ENCODE measurements at regions not wholly inside any gene's neighbourhood (a gene's known extent, or its start where the extent isn't known, plus 50 kb on each side); places are given as distances from the start of the nearest gene placed in this dataset.
"Not testable (repeated sequence)": the region's sequence is repeated elsewhere in the genome, so short reads cannot be mapped to it uniquely, and the experiment has no call there.

- DNase-seq, result no peak
These were observed 243.1 kb downstream of the INHBA start for GRCh38 chr7:41459623-41460261.

DNA sequence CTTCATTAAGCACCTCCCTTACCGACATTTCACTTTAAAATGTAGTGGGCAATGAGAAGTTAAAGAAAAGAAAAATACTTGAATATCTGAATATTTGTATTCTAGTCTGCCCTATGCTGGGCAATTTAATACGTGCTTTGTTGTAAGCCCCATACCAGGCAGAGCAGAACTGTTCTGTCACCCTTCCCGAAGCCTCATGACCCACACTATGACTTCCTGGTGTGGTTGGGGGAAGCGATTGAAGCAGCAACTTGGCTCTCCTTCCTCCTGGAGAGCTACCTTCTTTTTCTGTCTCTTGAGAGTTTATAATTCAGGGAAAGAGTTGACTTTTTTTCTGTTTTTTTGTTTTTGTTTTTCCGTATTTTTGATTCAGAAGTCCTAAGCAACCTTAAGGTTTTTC, 243.7 kb downstream of the INHBA start:
- no peak for DNase-seq

DNA sequence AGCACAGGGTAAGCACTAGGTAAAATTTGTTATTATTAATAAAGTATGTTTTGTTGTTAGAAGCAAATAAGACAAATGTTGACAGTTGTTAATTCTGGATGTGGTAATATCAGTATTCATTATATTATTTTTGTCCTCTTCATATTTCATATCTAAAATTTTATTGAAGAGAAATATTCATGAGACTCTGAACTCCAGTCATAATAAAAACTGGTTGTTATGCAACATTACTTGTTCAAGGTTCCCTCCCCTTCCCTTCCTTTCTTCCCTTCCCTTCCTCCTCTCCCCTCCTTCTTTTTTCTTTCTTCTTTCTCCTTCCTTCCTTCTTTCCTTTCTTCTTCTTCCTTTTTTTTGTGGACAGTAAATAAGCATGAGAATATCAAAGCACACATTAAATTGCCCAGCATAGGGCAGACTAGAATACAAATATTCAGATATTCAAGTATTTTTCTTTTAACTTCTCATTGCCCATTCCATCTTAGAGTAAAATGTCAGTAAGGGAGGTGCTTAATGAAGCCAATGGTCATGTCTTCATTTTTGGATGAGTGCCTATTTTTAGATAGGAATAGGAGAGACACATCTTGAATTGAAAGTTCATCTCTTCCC, 245.0 kb downstream of the INHBA start:
- no peak for DNase-seq

DNA sequence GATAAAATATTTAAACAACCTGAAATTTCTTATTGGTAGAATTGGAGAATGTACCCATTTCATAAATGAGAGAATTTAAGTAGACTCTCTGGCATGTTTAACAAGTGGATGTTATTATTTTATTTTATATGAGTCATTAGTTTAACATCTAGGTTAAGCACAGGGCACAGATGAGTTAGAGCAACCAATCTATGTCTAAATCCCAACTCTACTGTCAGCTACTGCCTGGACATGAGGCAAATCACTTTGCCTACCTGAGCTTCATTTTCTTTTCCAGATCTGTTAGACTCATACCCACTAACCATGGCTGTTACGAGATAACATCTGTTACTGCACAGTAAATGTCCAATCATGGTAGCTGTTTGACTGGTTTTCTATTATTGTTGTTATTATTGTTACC, 251.1 kb downstream of the INHBA start:
- DNase-seq, result no peak

GRCh38 chr7:41449694-41450093, 253.2 kb downstream of the INHBA start:
- no peak for DNase-seq

DNA sequence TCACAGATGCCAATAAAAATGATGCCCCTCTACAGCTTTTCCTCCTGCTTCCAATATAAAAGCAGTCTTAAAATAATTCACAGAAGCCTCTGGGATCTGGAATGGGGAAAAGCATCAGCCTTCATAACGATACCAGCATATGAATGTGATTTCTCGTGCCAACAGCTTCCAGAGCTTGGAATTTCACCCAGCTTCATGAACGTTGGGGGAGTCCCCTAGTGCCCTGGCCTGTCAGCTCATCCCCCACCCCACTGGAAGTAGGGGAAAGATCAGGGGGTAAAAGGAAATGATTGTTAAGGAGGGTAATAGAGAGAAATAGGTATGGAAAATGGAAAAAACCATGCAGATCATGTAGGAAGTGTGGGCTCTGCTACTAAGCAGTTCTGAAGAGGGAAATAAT, 253.6 kb downstream of the INHBA start:
- DNase-seq, result no peak

- no peak for DNase-seq
These were observed 254.8 kb downstream of the INHBA start for GRCh38 chr7:41448104-41448503.

- no peak for DNase-seq
These were observed 255.3 kb downstream of the INHBA start for GRCh38 chr7:41447450-41448042.

DNA sequence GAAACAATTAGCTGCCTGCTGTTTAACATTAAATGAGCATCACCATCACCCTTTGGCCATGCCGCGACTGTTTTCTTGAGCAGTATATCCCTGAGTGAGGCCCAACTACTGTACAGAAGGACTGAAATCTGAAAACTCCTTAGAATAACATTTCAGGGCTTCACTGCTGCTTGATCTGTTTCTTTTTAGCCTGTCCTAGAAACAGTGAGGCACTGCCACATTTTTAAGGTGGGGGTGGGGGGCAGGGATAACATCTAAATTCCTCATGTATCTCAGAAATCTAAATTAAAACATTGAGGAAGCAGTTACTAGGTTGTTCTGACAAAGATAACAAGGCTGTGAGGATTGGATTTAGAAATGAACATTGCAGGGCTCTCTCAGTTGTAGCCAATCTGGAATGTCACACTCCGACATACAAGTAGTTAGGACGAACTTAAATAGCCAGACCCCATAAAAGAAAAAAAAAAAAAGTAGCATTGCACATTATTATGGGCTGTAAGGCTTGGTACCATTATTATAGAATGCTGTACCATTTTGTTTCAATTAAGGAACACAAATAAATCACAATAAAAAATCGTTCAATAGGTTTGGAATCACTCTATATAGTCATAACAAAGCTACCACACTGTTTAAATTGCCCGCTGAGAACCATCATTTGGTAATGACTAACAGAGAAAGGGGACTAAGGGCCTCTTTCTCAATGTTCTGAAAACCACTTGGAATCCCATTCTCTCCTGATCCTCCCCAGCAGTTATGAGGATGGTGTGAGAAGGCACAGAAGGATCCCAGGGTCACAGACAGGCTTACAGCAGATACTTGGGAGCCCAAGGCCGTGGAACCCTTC, 256.1 kb downstream of the INHBA start:
- DNase-seq, result no peak

DNA sequence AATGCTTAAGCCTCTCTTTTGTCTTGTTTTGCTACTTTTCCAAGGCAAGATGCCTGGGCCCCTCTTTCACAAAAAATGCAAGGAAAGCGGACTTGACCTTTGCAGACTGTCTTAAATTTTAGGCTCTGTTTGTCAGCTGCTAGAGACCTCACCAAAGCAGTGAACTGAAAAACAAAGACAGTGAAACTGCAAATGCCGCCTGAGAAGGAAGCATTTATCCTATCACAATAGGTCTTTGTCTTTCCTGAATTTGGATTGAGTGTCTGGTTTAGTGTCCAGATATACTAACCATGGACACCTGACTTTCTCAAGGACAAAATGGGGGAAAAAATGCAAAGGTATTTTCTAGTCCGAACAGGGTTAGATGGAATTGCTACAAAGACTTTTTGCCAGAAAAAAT, 256.9 kb downstream of the INHBA start:
- no peak for DNase-seq

DNA sequence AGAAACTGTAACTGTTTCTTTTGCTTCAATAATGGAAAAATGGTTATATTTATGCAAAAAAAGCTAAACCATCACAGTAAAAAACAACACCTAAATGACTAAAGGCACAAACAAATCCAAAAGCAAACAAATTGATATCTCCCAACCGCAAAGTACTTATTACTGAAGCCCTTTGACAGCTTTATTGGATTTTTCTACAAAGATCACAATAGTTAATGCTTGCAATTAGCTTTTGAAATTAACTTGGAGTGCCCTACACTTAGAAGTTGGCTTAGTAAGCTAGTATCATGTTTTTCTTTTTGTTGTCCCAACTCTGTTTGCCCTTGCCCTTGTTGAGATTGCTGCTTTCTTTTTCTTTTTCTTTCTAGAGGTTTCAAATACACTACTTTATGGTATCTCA, 257.5 kb downstream of the INHBA start:
- DNase-seq, result no peak

DNA sequence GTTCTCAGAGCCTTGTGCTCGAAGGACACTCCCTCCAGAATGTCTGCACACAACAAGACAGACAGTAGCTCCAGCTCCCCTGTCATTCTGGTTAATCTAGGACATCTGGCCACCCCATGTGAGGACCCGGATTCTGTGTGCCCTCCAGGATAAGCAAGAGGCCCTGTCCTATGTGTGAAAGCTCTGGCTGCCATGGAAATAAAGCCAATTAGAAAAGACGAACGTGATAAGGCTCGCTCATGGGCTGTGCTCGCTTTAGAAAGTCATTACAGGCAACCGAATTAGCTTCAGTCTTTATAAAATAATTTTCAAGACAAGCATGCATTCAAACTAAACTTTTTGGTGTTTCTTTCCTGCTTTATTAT, 263.4 kb downstream of the INHBA start:
- DNase-seq, result no peak

GRCh38 chr7:41438705-41439514, 264.0 kb downstream of the INHBA start:
- no peak for DNase-seq

DNA sequence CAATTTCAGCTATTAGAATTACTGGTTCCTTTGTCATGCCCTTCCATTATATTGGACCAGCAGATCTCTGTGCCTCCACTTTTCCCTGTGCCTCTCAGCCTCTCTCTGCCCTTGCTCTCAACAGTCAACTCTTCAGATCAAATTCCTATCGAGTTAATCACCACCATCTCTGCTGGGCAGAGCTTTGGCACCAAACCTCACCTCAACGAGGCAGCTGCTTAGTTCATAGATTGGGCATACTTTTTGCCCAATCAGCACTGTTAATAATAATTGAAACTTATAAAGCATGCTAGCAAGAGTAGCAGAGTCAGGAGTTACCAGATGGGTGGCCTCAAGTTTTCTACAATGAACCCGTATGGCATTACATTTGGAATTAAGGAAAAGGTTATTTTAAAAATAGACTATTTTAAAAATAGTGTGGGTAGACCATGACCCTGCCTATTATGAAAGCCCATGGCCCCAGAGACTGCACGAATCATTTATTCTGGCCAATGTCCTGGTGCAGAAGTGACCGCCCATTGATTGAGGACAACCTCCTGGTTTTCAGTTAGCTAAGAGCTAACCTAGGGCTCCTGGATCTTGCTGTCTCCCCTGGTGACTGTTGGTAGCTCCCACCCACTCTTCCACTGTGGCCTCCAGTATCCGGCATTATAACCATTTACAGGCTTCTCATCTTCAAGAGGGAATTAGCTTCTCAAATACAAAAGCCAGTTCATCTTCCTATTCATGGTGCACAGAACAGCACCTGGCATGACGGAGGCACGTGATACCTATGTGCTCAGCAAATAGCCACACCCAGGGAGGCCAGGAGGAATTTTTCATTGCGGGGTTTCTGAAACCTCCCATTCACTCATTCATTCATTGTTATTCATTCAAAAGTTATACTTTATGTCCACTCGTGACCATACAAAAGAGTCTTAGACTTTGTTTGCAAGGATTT, 265.4 kb downstream of the INHBA start:
- no peak for DNase-seq

GRCh38 chr7:41436139-41436538, 266.8 kb downstream of the INHBA start:
- no peak for DNase-seq

DNA sequence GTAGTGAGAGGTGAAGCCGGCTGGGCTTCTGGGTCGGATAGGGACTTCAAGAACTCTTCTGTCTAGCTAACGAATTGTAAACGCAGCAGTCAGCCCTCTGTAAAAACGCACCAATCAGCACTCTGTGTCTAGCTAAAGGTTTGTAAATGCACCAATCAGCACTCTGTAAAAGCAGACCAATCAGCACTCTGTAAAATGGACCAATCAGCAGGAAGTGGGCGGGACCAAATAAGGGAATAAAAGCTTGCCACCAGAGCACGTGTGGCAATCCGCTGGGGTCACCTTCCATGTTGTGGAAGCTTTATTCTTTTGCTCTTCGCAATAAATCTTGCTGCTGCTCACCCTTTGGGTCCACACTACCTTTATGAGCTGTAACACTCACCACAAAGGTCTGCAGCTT, 267.9 kb downstream of the INHBA start:
- DNase-seq, result not testable (repeated sequence)

- no peak for DNase-seq
These were observed 271.2 kb downstream of the INHBA start for GRCh38 chr7:41431671-41432070.

GRCh38 chr7:41428381-41428780, 274.5 kb downstream of the INHBA start:
- no peak for DNase-seq

GRCh38 chr7:41425926-41426325, 277.0 kb downstream of the INHBA start:
- DNase-seq, result no peak

GRCh38 chr7:41421056-41421455, 281.8 kb downstream of the INHBA start:
- DNase-seq, result no peak

DNA sequence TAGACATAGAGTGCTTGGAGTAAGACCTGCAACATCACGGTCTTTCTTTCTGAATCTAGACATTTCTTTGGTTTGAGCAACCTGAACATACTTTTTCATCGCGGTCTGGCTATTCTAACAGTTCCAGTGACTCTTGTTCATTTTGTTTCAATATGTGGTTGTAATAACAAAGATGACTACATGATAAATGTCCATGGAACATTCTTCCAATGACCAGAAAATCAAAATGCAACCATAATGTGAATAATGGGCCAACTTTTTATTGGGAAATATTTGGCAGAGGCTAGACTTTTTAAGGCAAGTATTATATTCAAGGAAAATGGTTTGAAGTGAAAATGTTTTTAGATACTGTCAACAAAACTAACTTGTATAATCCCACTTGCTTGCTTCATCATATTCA, 282.5 kb downstream of the INHBA start:
- DNase-seq, result no peak

GRCh38 chr7:41418337-41418736, 284.6 kb downstream of the INHBA start:
- DNase-seq, result no peak
